ENCODE measurements at regions not wholly inside any gene's neighbourhood (a gene's known extent, or its start where the extent isn't known, plus 50 kb on each side); places are given as distances from the start of the nearest gene placed in this dataset.

- Histone ChIP-seq H3K27me3 (replicated peaks; ENCODE audit: insufficient read depth) (no peaks in the 10 kb centered on the region), H3K36me3 (ENCODE audit: low read depth) (no peaks in the 10 kb centered on the region), H3K4me3 (no peak overlapping the region), H3K9ac (no peak overlapping the region), H3K9me2 (ENCODE audit: insufficient read depth) (no peaks in the 10 kb centered on the region), H3K79me2 (ENCODE audit: insufficient read depth) (no peaks in the 10 kb centered on the region), H3K27ac (no peak overlapping the region), H3F3A (ENCODE audit: insufficient read depth) (0 out of 2 replicates have a peak, but pooled peaks cover 5% of the 10 kb centered on the region), H4K20me1 (ENCODE audit: insufficient read depth) (no peaks in the 10 kb centered on the region), H3K4me2 (ENCODE audit: unreplicated experiment) (no peak overlapping the region), H2AFZ (no peak overlapping the region), H3K4me1 (ENCODE audit: insufficient read depth) (0 out of 2 replicates have a peak, but pooled peaks cover 5% of the 10 kb centered on the region), H3K9me3 (ENCODE audit: low read depth) (no peaks in the 10 kb centered on the region)
- no peak for DNase-seq
- no peak for TF ChIP-seq EZH2phosphoT487 (IDR thresholded peaks at IDR 0.05; ENCODE audit: insufficient read depth, low read depth)
- no peak for TF ChIP-seq EZH2 (IDR thresholded peaks at IDR 0.05; ENCODE audit: insufficient read depth, poor library complexity, severe bottlenecking)
- in situ Hi-C loops (cut with MboI) = no loop called here
Measured at GRCh38 chr4:71275004-71275403, 63.8 kb upstream of the SLC4A4 start.

GRCh38 chr4:71275570-71275969, 63.2 kb upstream of the SLC4A4 start:
- Histone ChIP-seq H3F3A (ENCODE audit: insufficient read depth) (0 out of 2 replicates have a peak, but pooled peaks cover 5% of the 10 kb centered on the region), H3K9me2 (ENCODE audit: insufficient read depth) (no peaks in the 10 kb centered on the region), H2AFZ (no peak overlapping the region), H3K4me2 (ENCODE audit: unreplicated experiment) (no peak overlapping the region), H3K27ac (no peak overlapping the region), H3K9me3 (ENCODE audit: low read depth) (no peaks in the 10 kb centered on the region), H3K79me2 (ENCODE audit: insufficient read depth) (no peaks in the 10 kb centered on the region), H3K4me1 (ENCODE audit: insufficient read depth) (0 out of 2 replicates have a peak, but pooled peaks cover 5% of the 10 kb centered on the region), H3K27me3 (replicated peaks; ENCODE audit: insufficient read depth) (no peaks in the 10 kb centered on the region), H4K20me1 (ENCODE audit: insufficient read depth) (no peaks in the 10 kb centered on the region), H3K4me3 (no peak overlapping the region), H3K36me3 (ENCODE audit: low read depth) (no peaks in the 10 kb centered on the region), H3K9ac (no peak overlapping the region)
- TF ChIP-seq EZH2phosphoT487 (IDR thresholded peaks at IDR 0.05; ENCODE audit: insufficient read depth, low read depth) (no peak), EZH2 (IDR thresholded peaks at IDR 0.05; ENCODE audit: insufficient read depth, poor library complexity, severe bottlenecking) (no peak)
- in situ Hi-C loops (cut with MboI) = no loop called here
- DNase-seq = no peak
- WGBS, 2 experiments (ENCODE audit: low coverage in 1 of 2, low lambda C conversion rate in 2 of 2, missing lambda C conversion rate in 2 of 2) = 92 to 94% methylated on average over 4 of the region's 4 CpGs

- no peak for DNase-seq
- Histone ChIP-seq H2AFZ (no peak overlapping the region), H3K9me2 (ENCODE audit: insufficient read depth) (no peaks in the 10 kb centered on the region), H3F3A (ENCODE audit: insufficient read depth) (0 out of 2 replicates have a peak, but pooled peaks cover 5% of the 10 kb centered on the region), H3K4me2 (ENCODE audit: unreplicated experiment) (no peak overlapping the region), H3K36me3 (ENCODE audit: low read depth) (no peaks in the 10 kb centered on the region), H4K20me1 (ENCODE audit: insufficient read depth) (no peaks in the 10 kb centered on the region), H3K9me3 (ENCODE audit: low read depth) (no peaks in the 10 kb centered on the region), H3K4me1 (ENCODE audit: insufficient read depth) (0 out of 2 replicates have a peak, but pooled peaks cover 5% of the 10 kb centered on the region), H3K27ac (no peak overlapping the region), H3K4me3 (no peak overlapping the region), H3K79me2 (ENCODE audit: insufficient read depth) (no peaks in the 10 kb centered on the region), H3K27me3 (replicated peaks; ENCODE audit: insufficient read depth) (no peaks in the 10 kb centered on the region), H3K9ac (no peak overlapping the region)
- 95 to 100% methylated on average over 1 of the region's 1 CpG for WGBS, 2 experiments (ENCODE audit: low coverage in 1 of 2, low lambda C conversion rate in 2 of 2, missing lambda C conversion rate in 2 of 2)
- in situ Hi-C loops (cut with MboI) = no loop called here
- TF ChIP-seq EZH2 (IDR thresholded peaks at IDR 0.05; ENCODE audit: insufficient read depth, poor library complexity, severe bottlenecking) (no peak), EZH2phosphoT487 (IDR thresholded peaks at IDR 0.05; ENCODE audit: insufficient read depth, low read depth) (no peak)
Measured at GRCh38 chr4:71277353-71277752, 61.5 kb upstream of the SLC4A4 start.

DNA sequence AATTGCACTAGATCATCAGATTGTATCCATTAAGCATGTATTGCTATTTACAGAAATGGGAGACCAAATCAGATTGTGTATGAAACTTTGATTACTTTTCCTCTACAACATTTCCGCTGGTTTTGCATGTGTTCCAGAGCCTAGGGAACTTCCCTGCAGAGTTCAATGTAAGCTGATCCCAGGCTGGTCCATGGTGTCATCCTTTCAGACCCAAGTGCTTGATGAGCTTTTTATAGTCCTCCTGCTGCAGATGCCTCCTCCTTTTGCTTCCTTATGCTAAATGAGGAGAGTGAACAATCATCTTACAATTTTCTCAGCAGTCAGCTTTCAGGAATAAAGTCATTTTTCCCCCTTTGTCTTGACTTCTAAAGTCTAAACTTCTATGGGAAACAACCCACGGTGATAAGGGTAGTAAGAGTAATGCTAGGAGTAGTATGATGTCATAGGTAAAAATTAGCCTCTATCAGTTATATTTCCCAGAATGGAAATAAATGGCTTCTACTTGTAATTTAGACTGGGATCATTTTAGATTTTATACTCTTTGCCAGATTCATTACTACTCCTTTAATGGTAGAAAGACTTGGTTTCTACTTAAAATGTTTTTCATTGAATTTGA, 55.1 kb upstream of the SLC4A4 start:
- H3F3A ChIP-seq (ENCODE audit: insufficient read depth) = peaks cover 2% of the 10 kb centered on the region; the same call in 1 of the 2 replicates
- no peak for DNase-seq
- no peaks in the 10 kb centered on the region for H4K20me1 ChIP-seq (ENCODE audit: insufficient read depth)
- H3K79me2 ChIP-seq (ENCODE audit: insufficient read depth) = no peaks in the 10 kb centered on the region
- H2AFZ ChIP-seq = no peak overlapping the region
- no peaks in the 10 kb centered on the region for H3K27me3 ChIP-seq (replicated peaks; ENCODE audit: insufficient read depth)
- in situ Hi-C loops (cut with MboI) = no loop called here
- WGBS, 2 experiments (ENCODE audit: low coverage in 1 of 2, low lambda C conversion rate in 2 of 2, missing lambda C conversion rate in 2 of 2) = 100% methylated on average over 2 of the region's 2 CpGs
- no peak overlapping the region for H3K9ac ChIP-seq
- no peak overlapping the region for H3K4me3 ChIP-seq
- H3K36me3 ChIP-seq (ENCODE audit: low read depth) = no peaks in the 10 kb centered on the region
- H3K4me2 ChIP-seq (ENCODE audit: unreplicated experiment) = no peak overlapping the region
- TF ChIP-seq EZH2phosphoT487 (IDR thresholded peaks at IDR 0.05; ENCODE audit: insufficient read depth, low read depth) (no peak), EZH2 (IDR thresholded peaks at IDR 0.05; ENCODE audit: insufficient read depth, poor library complexity, severe bottlenecking) (no peak)
- H3K9me3 ChIP-seq (ENCODE audit: low read depth) = no peaks in the 10 kb centered on the region
- no peaks in the 10 kb centered on the region for H3K9me2 ChIP-seq (ENCODE audit: insufficient read depth)
- peaks cover 12% of the 10 kb centered on the region for H3K4me1 ChIP-seq (ENCODE audit: insufficient read depth)
- H3K27ac ChIP-seq = no peak overlapping the region

Measured in GM23248 (cell line).